Liver (tissue), 3 donors: ENCODE measurements at regions not wholly inside any gene's neighbourhood (a gene's known extent, or its start where the extent isn't known, plus 50 kb on each side); places are given as distances from the start of the nearest gene placed in this dataset.

ENCODE experiments used
- ATF3 ChIP-seq: IDR thresholded peaks from 2 replicates; pipeline ENCODE4 v1.6.1; 2016; ENCODE audit warnings: antibody characterized with exemption
- CTCF ChIP-seq: fragments of 150-350 bp; IDR thresholded peaks from 2 replicates; pipeline ENCODE4 v1.5.1; 2017; ENCODE audit warnings: improper control_type of control experiment, low read depth, low read length; ENCODE audit not compliant: missing input control
- EGR1 ChIP-seq, 2 donors: IDR thresholded peaks; 2 replicates each; pipeline ENCODE4 v1.6.1; 2016 to 2018; ENCODE audit warnings: antibody characterized with exemption in 2 of 2, low read depth in 2 of 2
- GABPA ChIP-seq, 2 donors: IDR thresholded peaks in 1 of 2; conservative IDR thresholded peaks in 1 of 2; 2 replicates each; pipeline ENCODE4 v1.6.1; 2016; ENCODE audit warnings: antibody characterized with exemption in 2 of 2, mild to moderate bottlenecking in 1 of 2, moderate library complexity in 1 of 2
- MAX ChIP-seq: IDR thresholded peaks from 2 replicates; pipeline ENCODE4 v1.6.1; 2016; ENCODE audit warnings: antibody characterized with exemption
- RAD21 ChIP-seq, 2 donors: IDR thresholded peaks; 2 replicates each; pipeline ENCODE4 v1.6.1; 2016; ENCODE audit warnings: antibody characterized with exemption in 2 of 2, mild to moderate bottlenecking in 2 of 2
- REST ChIP-seq: IDR thresholded peaks from 2 replicates; pipeline ENCODE4 v1.6.1; 2016; ENCODE audit warnings: antibody characterized with exemption, mild to moderate bottlenecking
- RXRA ChIP-seq, 2 donors: IDR thresholded peaks; 2 replicates each; pipeline ENCODE4 v1.6.1; 2017 to 2018; ENCODE audit warnings: antibody characterized with exemption in 2 of 2, mild to moderate bottlenecking in 1 of 2
- TAF1 ChIP-seq: conservative IDR thresholded peaks from 2 replicates; pipeline ENCODE4 v1.6.1; 2016; ENCODE audit warnings: antibody characterized with exemption, mild to moderate bottlenecking
- YY1 ChIP-seq: IDR thresholded peaks from 2 replicates; pipeline ENCODE4 v1.6.1; 2016; ENCODE audit warnings: antibody characterized with exemption, mild to moderate bottlenecking
- ZBTB33 ChIP-seq: IDR thresholded peaks from 2 replicates; pipeline ENCODE4 v1.6.1; 2016; ENCODE audit warnings: antibody characterized with exemption
- donor health status: healthy.
- donor health status: healthy.

- TF ChIP-seq CTCF: no peak
- no peak for TF ChIP-seq REST
- TF ChIP-seq ZBTB33: no peak
- TF ChIP-seq RXRA (IDR thresholded peaks at IDR 0.05): no peak
- TF ChIP-seq ATF3: no peak
- TF ChIP-seq GABPA (IDR thresholded peaks at IDR 0.05 in 1 of 2, conservative IDR thresholded peaks at IDR 0.05 in 1 of 2): no peak
- TF ChIP-seq TAF1: no peak
- TF ChIP-seq YY1: no peak
- TF ChIP-seq RAD21 (IDR thresholded peaks at IDR 0.05): no peak
- no peak for TF ChIP-seq EGR1 (IDR thresholded peaks at IDR 0.05; ENCODE audit: low read depth in 2 of 2)
- no peak for TF ChIP-seq MAX
Measured at GRCh38 chr11:71304491-71304890, 52.1 kb upstream of the SHANK2 start.
